DND-41 (cell line): ENCODE measurements at regions not wholly inside any gene's neighbourhood (a gene's known extent, or its start where the extent isn't known, plus 50 kb on each side); places are given as distances from the start of the nearest gene placed in this dataset.

Source experiments
- EZH2 ChIP-seq: IDR thresholded peaks from 3 replicates; pipeline ENCODE4 v1.6.1; 2012; ENCODE audit warnings: borderline replicate concordance, low read depth, mild to moderate bottlenecking, moderate library complexity, low read length, inconsistent platforms; ENCODE audit not compliant: severe bottlenecking
- TF ChIP-seq, protein P1 (sequence below): IDR thresholded peaks from 2 replicates; pipeline ENCODE4 v1.5.1; 2012; ENCODE audit warnings: borderline replicate concordance, low read length, moderate library complexity, mild to moderate bottlenecking; ENCODE audit not compliant: poor library complexity, severe bottlenecking; ENCODE audit errors: extremely low read depth

GRCh38 chr3:88452228-88452627 lies 302.5 kb downstream of the C3orf38 start:
- no peak for TF ChIP-seq EZH2
- TF ChIP-seq, protein P1, sequence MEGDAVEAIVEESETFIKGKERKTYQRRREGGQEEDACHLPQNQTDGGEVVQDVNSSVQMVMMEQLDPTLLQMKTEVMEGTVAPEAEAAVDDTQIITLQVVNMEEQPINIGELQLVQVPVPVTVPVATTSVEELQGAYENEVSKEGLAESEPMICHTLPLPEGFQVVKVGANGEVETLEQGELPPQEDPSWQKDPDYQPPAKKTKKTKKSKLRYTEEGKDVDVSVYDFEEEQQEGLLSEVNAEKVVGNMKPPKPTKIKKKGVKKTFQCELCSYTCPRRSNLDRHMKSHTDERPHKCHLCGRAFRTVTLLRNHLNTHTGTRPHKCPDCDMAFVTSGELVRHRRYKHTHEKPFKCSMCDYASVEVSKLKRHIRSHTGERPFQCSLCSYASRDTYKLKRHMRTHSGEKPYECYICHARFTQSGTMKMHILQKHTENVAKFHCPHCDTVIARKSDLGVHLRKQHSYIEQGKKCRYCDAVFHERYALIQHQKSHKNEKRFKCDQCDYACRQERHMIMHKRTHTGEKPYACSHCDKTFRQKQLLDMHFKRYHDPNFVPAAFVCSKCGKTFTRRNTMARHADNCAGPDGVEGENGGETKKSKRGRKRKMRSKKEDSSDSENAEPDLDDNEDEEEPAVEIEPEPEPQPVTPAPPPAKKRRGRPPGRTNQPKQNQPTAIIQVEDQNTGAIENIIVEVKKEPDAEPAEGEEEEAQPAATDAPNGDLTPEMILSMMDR, result no peak
